Uterus (tissue), 3 donors: ENCODE measurements at regions not wholly inside any gene's neighbourhood (a gene's known extent, or its start where the extent isn't known, plus 50 kb on each side); places are given as distances from the start of the nearest gene placed in this dataset.

Experiments used
- DNase-seq, 2 donors: peaks; one replicate each; pipeline ENCODE4 v3.0.0-alpha.2; 2019 to 2020
- H3K27ac ChIP-seq, 2 donors: fragments of 200-600 bp; sonication (generic); 1 replicate in 1 of 2; 2 replicates in 1 of 2; pipeline ENCODE4 v1.5.1; 2016 to 2018
- H3K27me3 ChIP-seq, 2 donors: fragments of 200-600 bp; sonication (generic); one replicate each; pipeline ENCODE4 v1.5.1; 2018 to 2019; ENCODE audit warnings: control low read depth in 1 of 2
- H3K36me3 ChIP-seq, 2 donors: fragments of 200-600 bp; sonication (generic); one replicate each; pipeline ENCODE4 v1.5.1; 2019; ENCODE audit warnings: control low read depth in 1 of 2
- H3K4me1 ChIP-seq, 2 donors: fragments of 200-600 bp; sonication (generic); one replicate each; pipeline ENCODE4 v1.5.1; 2018 to 2019; ENCODE audit warnings: control low read depth in 1 of 2
- H3K4me3 ChIP-seq, 2 donors: fragments of 200-600 bp; sonication (generic); 1 replicate in 1 of 2; 2 replicates in 1 of 2; pipeline ENCODE4 v1.5.1; 2018 to 2019; ENCODE audit warnings: mild to moderate bottlenecking in 1 of 2
- H3K9me3 ChIP-seq, 2 donors: fragments of 200-600 bp; sonication (generic); one replicate each; pipeline ENCODE4 v1.5.1; 2019; ENCODE audit warnings: control low read depth in 1 of 2
- CTCF ChIP-seq, 4 experiments: fragments of 200-600 bp in 2 of 4; fragments of 450-650 bp in 2 of 4; sonication (generic) in 2 of 4; IDR thresholded peaks; one replicate each; pipeline ENCODE4 v1.5.1; 2016 to 2019; ENCODE audit warnings: antibody characterized with exemption in 4 of 4, mild to moderate bottlenecking in 2 of 4, moderate library complexity in 1 of 4
- POLR2A ChIP-seq, 2 donors: fragments of 450-650 bp; IDR thresholded peaks; one replicate each; pipeline ENCODE4 v1.6.1; 2016; ENCODE audit warnings: antibody characterized with exemption in 2 of 2, mild to moderate bottlenecking in 1 of 2, moderate library complexity in 1 of 2
- intact Hi-C: fragments of 100-400 bp; cut with DNase I; formaldehyde crosslinking; loops from one replicate; pipeline ENCODE4 v1.15.1; 2023; ENCODE audit warnings: low total_unique reads
- donor health status: DM: yes; HTN: yes; CAD: no.

- no peak for DNase-seq
- no peak for TF ChIP-seq POLR2A (IDR thresholded peaks at IDR 0.05)
- TF ChIP-seq CTCF (IDR thresholded peaks at IDR 0.05): no peak
- no peaks in the 10 kb centered on the region for H3K4me1 ChIP-seq
- no peaks in the 10 kb centered on the region for H3K9me3 ChIP-seq
- no peak overlapping the region for H3K27ac ChIP-seq
- H3K36me3 ChIP-seq: no peaks in the 10 kb centered on the region
- no peaks in the 10 kb centered on the region for H3K27me3 ChIP-seq
- intact Hi-C loops: no loop called here
- H3K4me3 ChIP-seq: no peak overlapping the region
These were observed 64.2 kb upstream of the CKS2 start for GRCh38 chr9:89246840-89247239.

- no peak for DNase-seq
- TF ChIP-seq CTCF (IDR thresholded peaks at IDR 0.05) (no peak), POLR2A (IDR thresholded peaks at IDR 0.05) (no peak)
These were observed 63.3 kb upstream of the CKS2 start for GRCh38 chr9:89247431-89248353.

GRCh38 chr9:89249001-89249400, 62.0 kb upstream of the CKS2 start:
- Histone ChIP-seq H3K27me3 (no peaks in the 10 kb centered on the region), H3K9me3 (no peaks in the 10 kb centered on the region), H3K4me3 (no peak overlapping the region), H3K27ac (no peak overlapping the region), H3K4me1 (no peaks in the 10 kb centered on the region), H3K36me3 (no peaks in the 10 kb centered on the region)
- intact Hi-C loops: no loop called here
- no peak for DNase-seq
- TF ChIP-seq POLR2A (IDR thresholded peaks at IDR 0.05) (no peak), CTCF (IDR thresholded peaks at IDR 0.05) (no peak)

More at GRCh38 chr9:89247431-89248353, 63.3 kb upstream of the CKS2 start:
- Histone ChIP-seq H3K4me1 (no peaks in the 10 kb centered on the region), H3K9me3 (no peaks in the 10 kb centered on the region), H3K36me3 (no peaks in the 10 kb centered on the region), H3K27me3 (no peaks in the 10 kb centered on the region), H3K27ac (peak overlapping the region in 1 of 2 donors; percentile 27), H3K4me3 (no peak overlapping the region)
- intact Hi-C loops: no loop called here

- Histone ChIP-seq H3K4me1 (no peaks in the 10 kb centered on the region), H3K36me3 (no peaks in the 10 kb centered on the region), H3K27me3 (no peaks in the 10 kb centered on the region), H3K4me3 (no peak overlapping the region), H3K27ac (no peak overlapping the region), H3K9me3 (no peaks in the 10 kb centered on the region)
- intact Hi-C loops: no loop called here
- no peak for DNase-seq
- no peak for TF ChIP-seq CTCF (IDR thresholded peaks at IDR 0.05)
- no peak for TF ChIP-seq POLR2A (IDR thresholded peaks at IDR 0.05)
These were observed 58.2 kb upstream of the CKS2 start for GRCh38 chr9:89252651-89253267.
